ENCODE measurements at regions not wholly inside any gene's neighbourhood (a gene's known extent, or its start where the extent isn't known, plus 50 kb on each side); places are given as distances from the start of the nearest gene placed in this dataset.

DNA sequence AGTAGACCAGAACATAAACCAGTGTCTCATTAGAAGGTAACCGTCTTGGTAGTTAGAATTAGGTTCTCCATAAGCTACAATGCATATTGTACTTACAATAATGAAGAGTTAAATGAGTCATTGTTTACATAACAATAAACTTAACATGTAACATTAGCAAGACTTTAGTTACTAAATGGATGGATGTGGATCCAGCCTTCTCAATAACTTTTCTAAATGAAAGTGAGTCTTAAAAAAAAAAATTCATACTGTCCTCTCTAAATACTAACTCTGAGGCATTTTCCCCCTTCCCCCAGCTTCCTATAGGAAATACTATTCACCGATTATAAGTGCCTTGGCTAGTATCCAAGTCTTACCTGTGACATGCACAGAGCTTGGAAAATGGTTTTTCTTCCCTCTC, 155.3 kb downstream of the CYB561 start:
- no peak for TF ChIP-seq EZH2 (IDR thresholded peaks at IDR 0.05; ENCODE audit: low read depth)
- TF ChIP-seq, protein P1, sequence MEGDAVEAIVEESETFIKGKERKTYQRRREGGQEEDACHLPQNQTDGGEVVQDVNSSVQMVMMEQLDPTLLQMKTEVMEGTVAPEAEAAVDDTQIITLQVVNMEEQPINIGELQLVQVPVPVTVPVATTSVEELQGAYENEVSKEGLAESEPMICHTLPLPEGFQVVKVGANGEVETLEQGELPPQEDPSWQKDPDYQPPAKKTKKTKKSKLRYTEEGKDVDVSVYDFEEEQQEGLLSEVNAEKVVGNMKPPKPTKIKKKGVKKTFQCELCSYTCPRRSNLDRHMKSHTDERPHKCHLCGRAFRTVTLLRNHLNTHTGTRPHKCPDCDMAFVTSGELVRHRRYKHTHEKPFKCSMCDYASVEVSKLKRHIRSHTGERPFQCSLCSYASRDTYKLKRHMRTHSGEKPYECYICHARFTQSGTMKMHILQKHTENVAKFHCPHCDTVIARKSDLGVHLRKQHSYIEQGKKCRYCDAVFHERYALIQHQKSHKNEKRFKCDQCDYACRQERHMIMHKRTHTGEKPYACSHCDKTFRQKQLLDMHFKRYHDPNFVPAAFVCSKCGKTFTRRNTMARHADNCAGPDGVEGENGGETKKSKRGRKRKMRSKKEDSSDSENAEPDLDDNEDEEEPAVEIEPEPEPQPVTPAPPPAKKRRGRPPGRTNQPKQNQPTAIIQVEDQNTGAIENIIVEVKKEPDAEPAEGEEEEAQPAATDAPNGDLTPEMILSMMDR (conservative IDR thresholded peaks at IDR 0.05) = no peak
